ENCODE measurements at regions not wholly inside any gene's neighbourhood (a gene's known extent, or its start where the extent isn't known, plus 50 kb on each side); places are given as distances from the start of the nearest gene placed in this dataset.
A peak's percentile ranks its signal among the peaks of the same experiment; 100 is the strongest.
"Not testable (repeated sequence)": the region's sequence is repeated elsewhere in the genome, so short reads cannot be mapped to it uniquely, and the experiment has no call there.

- no peak for DNase-seq (ENCODE audit: low spot score)
Observed at GRCh38 chr3:164460851-164461250, 617.4 kb downstream of the SI start.

GRCh38 chr3:164459521-164460151, 618.7 kb downstream of the SI start:
- DNase-seq (ENCODE audit: low spot score), result no peak

- DNase-seq (ENCODE audit: low spot score), result no peak
Observed at GRCh38 chr3:164458986-164459385, 619.3 kb downstream of the SI start.

- DNase-seq (ENCODE audit: low spot score), result no peak
Observed at GRCh38 chr3:164453714-164454113, 624.6 kb downstream of the SI start.

- DNase-seq (ENCODE audit: low spot score), result no peak
Observed at GRCh38 chr3:164452707-164453106, 625.6 kb downstream of the SI start.

- no peak for DNase-seq (ENCODE audit: low spot score)
Observed at GRCh38 chr3:164451072-164451910, 627.0 kb downstream of the SI start.

GRCh38 chr3:164450276-164450905, 627.9 kb downstream of the SI start:
- no peak for DNase-seq (ENCODE audit: low spot score)

- no peak for DNase-seq (ENCODE audit: low spot score)
Observed at GRCh38 chr3:164419220-164419619, 659.1 kb downstream of the SI start.

- DNase-seq (ENCODE audit: low spot score), result no peak
Observed at GRCh38 chr3:164418414-164418813, 659.9 kb downstream of the SI start.

GRCh38 chr3:164417955-164418354, 660.3 kb downstream of the SI start:
- no peak for DNase-seq (ENCODE audit: low spot score)

GRCh38 chr3:164416491-164417222, 661.6 kb downstream of the SI start:
- no peak for DNase-seq (ENCODE audit: low spot score)

- no peak for DNase-seq (ENCODE audit: low spot score)
Observed at GRCh38 chr3:164408326-164408725, 670.0 kb downstream of the SI start.

GRCh38 chr3:164407111-164407510, 671.2 kb downstream of the SI start:
- DNase-seq (ENCODE audit: low spot score), result no peak

GRCh38 chr3:164406281-164406680, 672.0 kb downstream of the SI start:
- no peak for DNase-seq (ENCODE audit: low spot score)

- no peak for DNase-seq (ENCODE audit: low spot score)
Observed at GRCh38 chr3:164401923-164402322, 676.4 kb downstream of the SI start.

GRCh38 chr3:164401440-164401839, 676.9 kb downstream of the SI start:
- DNase-seq (ENCODE audit: low spot score), result not testable (repeated sequence)

- DNase-seq (ENCODE audit: low spot score), result no peak
Observed at GRCh38 chr3:164397462-164397861, 680.8 kb downstream of the SI start.

- no peak for DNase-seq (ENCODE audit: low spot score)
Observed at GRCh38 chr3:164393171-164393570, 685.1 kb downstream of the SI start.

GRCh38 chr3:164390046-164390445, 688.2 kb downstream of the SI start:
- no peak for DNase-seq (ENCODE audit: low spot score)

GRCh38 chr3:164387236-164387635, 691.1 kb downstream of the SI start:
- peak; percentile 29 for DNase-seq (ENCODE audit: low spot score)

GRCh38 chr3:164380156-164380555, 698.1 kb downstream of the SI start:
- DNase-seq (ENCODE audit: low spot score), result no peak

- no peak for DNase-seq (ENCODE audit: low spot score)
Observed at GRCh38 chr3:164377466-164377865, 700.8 kb downstream of the SI start.
